Testis (tissue), 2 donors: ENCODE measurements at regions not wholly inside any gene's neighbourhood (a gene's known extent, or its start where the extent isn't known, plus 50 kb on each side); places are given as distances from the start of the nearest gene placed in this dataset.

Experiments
- DNase-seq: peaks from one replicate; pipeline ENCODE4 v3.0.0-alpha.2; 2019
- H3K27ac ChIP-seq, 2 donors: fragments of 200-600 bp; sonication (generic); one replicate each; pipeline ENCODE4 v1.5.1; 2019
- H3K27me3 ChIP-seq: fragments of 200-600 bp; sonication (generic); one replicate; pipeline ENCODE4 v1.5.1; 2019
- H3K36me3 ChIP-seq: fragments of 200-600 bp; sonication (generic); one replicate; pipeline ENCODE4 v1.5.1; 2017; ENCODE audit warnings: low read depth; ENCODE audit errors: missing control alignments
- H3K4me1 ChIP-seq: fragments of 200-600 bp; sonication (generic); one replicate; pipeline ENCODE4 v1.5.1; 2019
- H3K4me3 ChIP-seq, 2 donors: fragments of 200-600 bp; sonication (generic); one replicate each; pipeline ENCODE4 v1.5.1; 2017 to 2019
- H3K9me3 ChIP-seq: fragments of 200-600 bp; sonication (generic); one replicate; pipeline ENCODE4 v1.5.1; 2017
- POLR2A ChIP-seq: fragments of 450-650 bp; IDR thresholded peaks from one replicate; pipeline ENCODE4 v1.6.1; 2017; ENCODE audit warnings: antibody characterized with exemption, mild to moderate bottlenecking, moderate library complexity
- WGBS, 2 donors: methylation state at CpG; one replicate each; pipeline ENCODE4 v1.1.5; 2018; 5-methylcytosine and 5-hydroxymethylcytosine counted together
- intact Hi-C: fragments of 100-400 bp; cut with DNase I; formaldehyde crosslinking; loops from one replicate; pipeline ENCODE4 v1.15.1; 2023; ENCODE audit warnings: low total_unique reads
- TF ChIP-seq, protein P1 (sequence below), 3 experiments: fragments of 450-650 bp in 2 of 3; fragments of 200-600 bp in 1 of 3; sonication (generic) in 1 of 3; IDR thresholded peaks; one replicate each; pipeline ENCODE4 v1.5.1; 2016 to 2019; ENCODE audit warnings: antibody characterized with exemption in 3 of 3, mild to moderate bottlenecking in 2 of 3, moderate library complexity in 1 of 3

GRCh38 chr14:61219673-61220072 lies 61.5 kb downstream of the TMEM30B start:
- WGBS, 2 donors = 92 to 98% methylated on average over 3 of the region's 3 CpGs
- TF ChIP-seq, protein P1, sequence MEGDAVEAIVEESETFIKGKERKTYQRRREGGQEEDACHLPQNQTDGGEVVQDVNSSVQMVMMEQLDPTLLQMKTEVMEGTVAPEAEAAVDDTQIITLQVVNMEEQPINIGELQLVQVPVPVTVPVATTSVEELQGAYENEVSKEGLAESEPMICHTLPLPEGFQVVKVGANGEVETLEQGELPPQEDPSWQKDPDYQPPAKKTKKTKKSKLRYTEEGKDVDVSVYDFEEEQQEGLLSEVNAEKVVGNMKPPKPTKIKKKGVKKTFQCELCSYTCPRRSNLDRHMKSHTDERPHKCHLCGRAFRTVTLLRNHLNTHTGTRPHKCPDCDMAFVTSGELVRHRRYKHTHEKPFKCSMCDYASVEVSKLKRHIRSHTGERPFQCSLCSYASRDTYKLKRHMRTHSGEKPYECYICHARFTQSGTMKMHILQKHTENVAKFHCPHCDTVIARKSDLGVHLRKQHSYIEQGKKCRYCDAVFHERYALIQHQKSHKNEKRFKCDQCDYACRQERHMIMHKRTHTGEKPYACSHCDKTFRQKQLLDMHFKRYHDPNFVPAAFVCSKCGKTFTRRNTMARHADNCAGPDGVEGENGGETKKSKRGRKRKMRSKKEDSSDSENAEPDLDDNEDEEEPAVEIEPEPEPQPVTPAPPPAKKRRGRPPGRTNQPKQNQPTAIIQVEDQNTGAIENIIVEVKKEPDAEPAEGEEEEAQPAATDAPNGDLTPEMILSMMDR (IDR thresholded peaks at IDR 0.05) = no peak
- no peak for TF ChIP-seq POLR2A
- H3K27ac ChIP-seq = no peak overlapping the region
- H3K4me3 ChIP-seq = no peak overlapping the region
- intact Hi-C loops = no loop called here
- no peak for DNase-seq
- no peaks in the 10 kb centered on the region for H3K27me3 ChIP-seq
- no peaks in the 10 kb centered on the region for H3K9me3 ChIP-seq
- peaks cover 7% of the 10 kb centered on the region for H3K4me1 ChIP-seq
- no peaks in the 10 kb centered on the region for H3K36me3 ChIP-seq

- 74 to 77% methylated on average over 1 of the region's 1 CpG for WGBS, 2 donors
- H3K4me3 ChIP-seq = no peak overlapping the region
- H3K27me3 ChIP-seq = no peaks in the 10 kb centered on the region
- no peak overlapping the region for H3K27ac ChIP-seq
- no peaks in the 10 kb centered on the region for H3K9me3 ChIP-seq
- no peak for DNase-seq
- H3K36me3 ChIP-seq = no peaks in the 10 kb centered on the region
- peaks cover 7% of the 10 kb centered on the region for H3K4me1 ChIP-seq
- intact Hi-C loops = no loop called here
- TF ChIP-seq POLR2A = no peak
- TF ChIP-seq, protein P1 (IDR thresholded peaks at IDR 0.05) = no peak
Observed at GRCh38 chr14:61219256-61219655, 61.9 kb downstream of the TMEM30B start.

GRCh38 chr14:61218767-61219166 lies 62.4 kb downstream of the TMEM30B start:
- no peaks in the 10 kb centered on the region for H3K27me3 ChIP-seq
- DNase-seq = no peak
- TF ChIP-seq, protein P1 (IDR thresholded peaks at IDR 0.05) = no peak
- no peak for TF ChIP-seq POLR2A
- WGBS, 2 donors = 46 to 53% methylated on average over 6 of the region's 6 CpGs
- H3K9me3 ChIP-seq = no peaks in the 10 kb centered on the region
- intact Hi-C loops = no loop called here
- H3K4me3 ChIP-seq = no peak overlapping the region
- no peak overlapping the region for H3K27ac ChIP-seq
- H3K4me1 ChIP-seq = peaks cover 7% of the 10 kb centered on the region
- H3K36me3 ChIP-seq = no peaks in the 10 kb centered on the region

DNA sequence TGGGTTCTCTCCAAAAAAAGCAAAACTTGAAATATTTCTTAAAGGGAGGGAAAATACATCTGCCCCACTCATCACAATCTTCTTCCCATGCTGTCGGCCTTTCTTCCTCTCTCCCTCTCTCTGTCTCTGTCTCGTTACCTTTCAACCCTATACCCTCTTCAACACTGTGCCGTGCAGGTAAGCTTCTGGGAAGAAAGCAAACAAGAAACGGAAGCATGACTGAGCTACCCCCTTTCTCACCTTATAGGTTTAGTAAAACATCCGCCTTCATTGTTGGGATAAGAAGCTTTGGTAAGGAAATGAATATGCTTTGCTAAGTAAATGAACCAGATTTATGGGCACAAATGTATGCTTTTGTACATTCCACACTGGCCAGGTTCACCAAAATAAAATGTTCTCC lies 63.0 kb downstream of the TMEM30B start:
- no peak for DNase-seq
- WGBS, 2 donors = 67 to 69% methylated on average over 5 of the region's 5 CpGs
- no peak overlapping the region for H3K27ac ChIP-seq

GRCh38 chr14:61217516-61217915 lies 63.6 kb downstream of the TMEM30B start:
- H3K9me3 ChIP-seq = no peaks in the 10 kb centered on the region
- H3K4me3 ChIP-seq = no peak overlapping the region
- no peaks in the 10 kb centered on the region for H3K27me3 ChIP-seq
- H3K4me1 ChIP-seq = peaks cover 7% of the 10 kb centered on the region
- WGBS, 2 donors = 56 to 67% methylated on average over 2 of the region's 2 CpGs
- no peaks in the 10 kb centered on the region for H3K36me3 ChIP-seq
- no peak for TF ChIP-seq POLR2A
- TF ChIP-seq, protein P1 (IDR thresholded peaks at IDR 0.05) = no peak
- H3K27ac ChIP-seq = no peak overlapping the region
- no peak for DNase-seq
- intact Hi-C loops = no loop called here

More for the DNA sequence above, 63.0 kb downstream of the TMEM30B start:
- Histone ChIP-seq H3K4me3 (no peak overlapping the region), H3K9me3 (no peaks in the 10 kb centered on the region), H3K4me1 (peaks cover 7% of the 10 kb centered on the region), H3K36me3 (no peaks in the 10 kb centered on the region), H3K27me3 (no peaks in the 10 kb centered on the region)
- intact Hi-C loops = no loop called here
- TF ChIP-seq, protein P1 (IDR thresholded peaks at IDR 0.05) = no peak
- no peak for TF ChIP-seq POLR2A
